WTC11 (cell line): ENCODE measurements at regions not wholly inside any gene's neighbourhood (a gene's known extent, or its start where the extent isn't known, plus 50 kb on each side); places are given as distances from the start of the nearest gene placed in this dataset.

Source experiments
- ATAC-seq: fragments of 200-7000 bp; cut with Tn5 transposase; 2 replicates; pipeline ENCODE4 v1.10.0; 2021; ENCODE audit warnings: mild to moderate bottlenecking, moderate library complexity
- CTCF ChIA-PET: fragments of 300-600 bp; sonication (Branson Sonifier 250); formaldehyde crosslinking; loops from one replicate; lab custom pipeline; 2021; ENCODE audit warnings: antibody characterized with exemption; lab: Charles Lee
- POLR2A ChIA-PET: fragments of 350-600 bp; sonication (Branson Sonifier 250); formaldehyde crosslinking; loops from one replicate; lab custom pipeline; 2021; ENCODE audit warnings: antibody characterized with exemption; lab: Charles Lee
- DNase-seq: peaks from one replicate; pipeline ENCODE4 v3.0.0; 2021; ENCODE audit warnings: low spot score
- H3K27ac Mint-ChIP-seq: 2 replicates; pipeline ENCODE4 v1.8.0; 2021; ENCODE audit warnings: mixed read lengths
- H3K27me3 Mint-ChIP-seq: 2 replicates; pipeline ENCODE4 v1.8.0; 2021; ENCODE audit warnings: low read depth, mild to moderate bottlenecking, moderate library complexity, mixed read lengths
- H3K36me3 Mint-ChIP-seq: 2 replicates; pipeline ENCODE4 v1.8.0; 2021; ENCODE audit warnings: mixed read lengths
- H3K4me1 Mint-ChIP-seq: 2 replicates; pipeline ENCODE4 v1.8.0; 2022; ENCODE audit warnings: mixed read lengths
- H3K4me3 Mint-ChIP-seq: 2 replicates; pipeline ENCODE4 v1.8.0; 2021; ENCODE audit warnings: mild to moderate bottlenecking, moderate library complexity, mixed read lengths
- H3K9me3 Mint-ChIP-seq: 2 replicates; pipeline ENCODE4 v1.8.0; 2021; ENCODE audit warnings: mixed read lengths
- AFF4 ChIP-seq: sonication (generic); formaldehyde crosslinking; IDR thresholded peaks from 2 replicates; pipeline ENCODE4 v1.8.1; 2023; ENCODE audit warnings: mild to moderate bottlenecking, missing genetic modification reagents, borderline replicate concordance
- ATF2 ChIP-seq: sonication (generic); formaldehyde crosslinking; IDR thresholded peaks from 2 replicates; pipeline ENCODE4 v1.8.1; 2022; ENCODE audit warnings: low read depth, missing genetic modification reagents, borderline replicate concordance
- CBFB ChIP-seq: sonication (generic); formaldehyde crosslinking; IDR thresholded peaks from 2 replicates; pipeline ENCODE4 v1.8.1; 2022; ENCODE audit warnings: mild to moderate bottlenecking, low read depth, missing genetic modification reagents
- CREM ChIP-seq: sonication (generic); formaldehyde crosslinking; IDR thresholded peaks from 2 replicates; pipeline ENCODE4 v1.8.1; 2022; ENCODE audit warnings: mild to moderate bottlenecking, missing genetic modification reagents, moderate library complexity
- CTCF ChIP-seq: fragments of 200-600 bp; IDR thresholded peaks from 2 replicates; pipeline ENCODE4 v1.8.0; 2022; ENCODE audit warnings: antibody characterized with exemption
- EMX1 ChIP-seq: fragments of 250-450 bp; sonication (Bioruptor Pico); IDR thresholded peaks from 2 replicates; pipeline ENCODE4 v1.8.0; 2021; ENCODE audit warnings: mild to moderate bottlenecking
- FOXJ3 ChIP-seq: sonication (generic); formaldehyde crosslinking; IDR thresholded peaks from 2 replicates; pipeline ENCODE4 v1.9.0; 2021; ENCODE audit warnings: missing genetic modification reagents, mild to moderate bottlenecking, borderline replicate concordance
- FOXK1 ChIP-seq: sonication (generic); formaldehyde crosslinking; IDR thresholded peaks from 2 replicates; pipeline ENCODE4 v1.8.0; 2022; ENCODE audit warnings: mild to moderate bottlenecking, moderate library complexity, missing genetic modification reagents
- NFE2L1 ChIP-seq: sonication (generic); formaldehyde crosslinking; IDR thresholded peaks from 2 replicates; pipeline ENCODE4 v1.8.1; 2023; ENCODE audit warnings: missing genetic modification reagents
- PRDM15 ChIP-seq: sonication (generic); formaldehyde crosslinking; IDR thresholded peaks from 2 replicates; pipeline ENCODE4 v1.8.0; 2022; ENCODE audit warnings: missing genetic modification reagents
- PRRX2 ChIP-seq: fragments of 250-450 bp; sonication (Bioruptor Pico); IDR thresholded peaks from 2 replicates; pipeline ENCODE4 v1.8.0; 2021; ENCODE audit warnings: mild to moderate bottlenecking
- RELA ChIP-seq: sonication (generic); formaldehyde crosslinking; IDR thresholded peaks from 2 replicates; pipeline ENCODE4 v1.8.1; 2022; ENCODE audit warnings: missing genetic modification reagents, mild to moderate bottlenecking, borderline replicate concordance
- STAT6 ChIP-seq: sonication (generic); formaldehyde crosslinking; conservative IDR thresholded peaks from 2 replicates; pipeline ENCODE4 v1.8.1; 2023; ENCODE audit warnings: mild to moderate bottlenecking, low read depth, missing genetic modification reagents, moderate library complexity
- TEAD1 ChIP-seq: sonication (generic); formaldehyde crosslinking; IDR thresholded peaks from 2 replicates; pipeline ENCODE4 v1.8.0; 2022; ENCODE audit warnings: mild to moderate bottlenecking, missing genetic modification reagents
- TEAD4 ChIP-seq: sonication (generic); formaldehyde crosslinking; IDR thresholded peaks from 2 replicates; pipeline ENCODE4 v1.8.0; 2022; ENCODE audit warnings: mild to moderate bottlenecking, missing genetic modification reagents
- ZNF396 ChIP-seq: fragments of 250-450 bp; sonication (Bioruptor Pico); IDR thresholded peaks from 2 replicates; pipeline ENCODE4 v1.8.0; 2021; ENCODE audit warnings: mild to moderate bottlenecking, moderate library complexity, borderline replicate concordance
- ZNF512 ChIP-seq: sonication (generic); formaldehyde crosslinking; IDR thresholded peaks from 2 replicates; pipeline ENCODE4 v1.8.1; 2022; ENCODE audit warnings: missing genetic modification reagents, borderline replicate concordance

GRCh38 chr2:64349131-64349530 is 104.8 kb upstream of the LGALSL start:
- ATAC-seq, result no peak
- Mint-ChIP-seq H3K9me3 (no peaks in the 10 kb centered on the region), H3K27ac (no peak overlapping the region), H3K36me3 (no peaks in the 10 kb centered on the region), H3K4me3 (no peak overlapping the region), H3K4me1 (peaks cover 10% of the 10 kb centered on the region), H3K27me3 (no peaks in the 10 kb centered on the region; the same call in 1 of the 2 replicates)
- ChIA-PET CTCF (interaction anchor here (1.1 to 1.5 kb wide), 3 partner anchors 15 to 139 kb away, joined by 3 to 7 read pairs (median 4); no protein-coding TSS in a partner anchor), POLR2A (no interaction called here)
- no peak for TF ChIP-seq ZNF396 (CRISPR knock-in tag)
- no peak for TF ChIP-seq RELA
- no peak for TF ChIP-seq CREM (CRISPR knock-in tag)
- no peak for TF ChIP-seq NFE2L1 (CRISPR knock-in tag)
- TF ChIP-seq EMX1 (CRISPR knock-in tag), result no peak
- TF ChIP-seq ZNF512 (CRISPR knock-in tag), result no peak
- TF ChIP-seq CBFB (CRISPR knock-in tag), result no peak
- no peak for TF ChIP-seq STAT6 (CRISPR knock-in tag)
- TF ChIP-seq FOXK1 (CRISPR knock-in tag), result no peak
- no peak for TF ChIP-seq TEAD1 (CRISPR knock-in tag)
- TF ChIP-seq PRRX2, result no peak
- TF ChIP-seq FOXJ3 (CRISPR knock-in tag), result no peak
- no peak for DNase-seq

GRCh38 chr2:64350996-64351395 is 103.0 kb upstream of the LGALSL start:
- DNase-seq (no peak), ATAC-seq (no peak)
- Mint-ChIP-seq H3K4me1 (peaks cover 3% of the 10 kb centered on the region; the same call in 1 of the 2 replicates), H3K9me3 (no peaks in the 10 kb centered on the region), H3K4me3 (no peak overlapping the region), H3K36me3 (no peaks in the 10 kb centered on the region), H3K27me3 (no peaks in the 10 kb centered on the region; the same call in 1 of the 2 replicates), H3K27ac (no peak overlapping the region)
- no peak for TF ChIP-seq CTCF
- TF ChIP-seq AFF4 (CRISPR knock-in tag), result no peak
- TF ChIP-seq PRDM15 (CRISPR knock-in tag), result no peak
- TF ChIP-seq ATF2 (CRISPR knock-in tag), result no peak
- TF ChIP-seq TEAD4 (CRISPR knock-in tag), result no peak
- ChIA-PET POLR2A (no interaction called here), CTCF (interaction anchor here (1.9 kb wide), 1 partner anchor 20 kb away, joined by 7 read pairs; no protein-coding TSS in a partner anchor)
